NOMO-1 treated with DMSO at 0.1 percent for 48 hours (cell line): ENCODE measurements at regions not wholly inside any gene's neighbourhood (a gene's known extent, or its start where the extent isn't known, plus 50 kb on each side); places are given as distances from the start of the nearest gene placed in this dataset.

Experiments
- DNase-seq: peaks from one replicate; lab custom pipeline; 2025; ENCODE audit not compliant: unreplicated experiment; lab: John Stamatoyannopoulos, UW

DNA sequence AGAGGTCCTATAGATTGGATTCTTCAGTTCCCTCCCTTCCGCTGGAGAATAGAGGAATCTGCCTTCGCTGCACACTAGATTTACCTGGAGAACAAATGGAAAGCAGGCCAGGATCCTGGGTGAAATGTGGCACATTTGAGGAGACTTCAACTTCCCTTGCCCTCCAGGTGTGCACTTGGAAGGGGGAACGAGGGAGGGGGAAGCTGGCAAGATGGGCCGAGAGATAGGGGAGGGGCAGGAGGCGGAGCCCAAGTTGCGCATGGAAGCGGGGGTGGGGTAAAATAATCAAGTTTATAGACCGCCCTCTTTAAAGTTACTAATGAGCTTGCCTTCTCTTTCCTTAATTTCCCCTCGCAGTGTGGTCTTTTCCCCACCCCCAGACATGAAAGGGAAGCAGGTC is 155.7 kb upstream of the CAMK1G start:
- no peak for DNase-seq

DNA sequence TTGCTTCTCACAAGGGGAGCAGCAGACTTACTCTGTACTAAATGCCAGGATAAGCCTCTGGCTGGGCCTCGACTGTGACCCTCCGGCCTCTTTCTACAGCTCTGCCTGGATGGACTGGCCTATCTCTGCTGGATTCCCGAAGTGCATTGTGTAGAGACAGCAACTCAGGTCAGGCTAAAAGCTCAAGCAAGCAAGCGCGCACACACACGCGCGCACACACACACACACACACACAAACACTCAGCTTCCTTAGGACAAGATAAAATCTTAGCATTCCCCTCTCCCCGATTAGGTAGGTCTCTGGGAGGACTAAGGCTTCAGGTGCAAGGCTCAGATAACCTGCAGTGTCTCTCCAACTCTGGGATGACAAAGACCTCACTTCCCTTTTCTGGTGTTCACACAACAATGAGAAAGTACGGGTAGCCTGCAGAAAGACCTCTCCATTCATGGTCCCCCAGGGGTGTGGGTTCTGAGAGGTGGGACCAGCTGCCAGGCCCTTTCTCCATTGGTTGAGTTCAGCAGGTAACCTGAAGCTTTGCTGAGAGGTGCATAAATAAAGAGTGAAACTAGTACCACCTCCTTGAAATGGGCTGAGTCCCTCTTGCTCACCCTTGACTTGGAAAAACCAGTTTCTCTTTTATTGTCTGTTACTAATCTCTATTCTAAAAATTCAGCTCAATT is 155.1 kb upstream of the CAMK1G start:
- peak; percentile 1 for DNase-seq

DNA sequence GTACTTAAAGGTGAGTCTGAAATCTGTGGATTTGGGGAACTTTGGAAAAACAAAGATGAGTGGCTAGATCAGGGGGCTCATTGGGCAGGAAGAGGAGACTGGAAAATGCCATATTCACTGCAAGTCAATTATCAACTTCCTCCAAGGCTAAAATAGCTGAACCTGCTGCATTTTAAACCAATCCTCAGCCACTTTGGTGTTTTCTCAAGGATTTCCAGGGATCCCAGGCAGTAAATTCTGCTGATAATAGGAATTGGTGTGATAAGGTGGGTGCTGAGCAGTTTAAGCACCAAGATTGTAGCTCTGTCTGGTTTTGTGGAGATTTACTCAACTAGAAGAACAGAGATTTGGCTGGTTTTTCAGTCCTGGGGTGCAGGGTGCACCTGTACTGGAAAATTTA is 153.9 kb upstream of the CAMK1G start:
- DNase-seq = no peak

- DNase-seq = no peak
Observed at GRCh38 chr1:209430107-209430506, 153.4 kb upstream of the CAMK1G start.

DNA sequence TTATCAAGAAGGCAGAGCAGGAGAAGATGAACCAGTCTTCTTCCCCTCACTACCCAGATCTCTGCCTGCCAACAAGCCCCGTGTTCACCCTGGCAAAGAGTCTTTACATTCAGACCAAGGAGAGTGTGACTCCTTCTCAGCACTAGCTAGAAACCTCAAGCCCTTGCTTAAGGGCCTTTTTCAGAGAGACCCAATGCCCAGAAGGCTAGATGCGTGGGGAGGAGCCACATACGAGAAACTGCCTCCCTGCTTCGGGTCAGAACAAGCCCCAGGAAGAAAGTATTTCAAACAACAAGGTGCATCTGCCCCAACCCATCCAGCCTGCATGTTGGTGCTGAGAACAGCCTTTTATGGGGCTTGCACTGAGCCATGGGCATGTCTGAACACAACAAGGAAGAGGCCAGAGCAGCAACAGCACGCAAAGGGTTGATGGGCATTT is 152.7 kb upstream of the CAMK1G start:
- DNase-seq = no peak

DNA sequence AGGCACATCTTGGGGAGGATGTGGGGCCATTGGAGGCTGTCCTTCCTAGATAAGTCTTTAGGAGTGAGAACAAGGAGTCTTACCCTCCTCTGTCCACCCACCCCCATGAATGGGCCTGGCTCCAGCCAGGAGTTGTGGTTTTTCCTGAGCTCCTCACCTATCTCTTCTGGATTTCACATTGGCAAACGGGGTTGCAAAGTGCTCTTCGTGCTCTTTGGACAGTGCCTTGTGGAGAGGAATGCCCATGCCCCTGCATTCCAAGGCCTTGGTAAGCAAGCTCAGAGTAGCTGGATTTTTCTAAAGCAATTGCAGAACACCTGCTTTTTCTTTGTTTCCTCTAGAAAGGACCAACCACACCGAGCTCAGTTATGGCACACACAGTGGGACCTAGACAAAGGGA is 152.1 kb upstream of the CAMK1G start:
- no peak for DNase-seq

DNA sequence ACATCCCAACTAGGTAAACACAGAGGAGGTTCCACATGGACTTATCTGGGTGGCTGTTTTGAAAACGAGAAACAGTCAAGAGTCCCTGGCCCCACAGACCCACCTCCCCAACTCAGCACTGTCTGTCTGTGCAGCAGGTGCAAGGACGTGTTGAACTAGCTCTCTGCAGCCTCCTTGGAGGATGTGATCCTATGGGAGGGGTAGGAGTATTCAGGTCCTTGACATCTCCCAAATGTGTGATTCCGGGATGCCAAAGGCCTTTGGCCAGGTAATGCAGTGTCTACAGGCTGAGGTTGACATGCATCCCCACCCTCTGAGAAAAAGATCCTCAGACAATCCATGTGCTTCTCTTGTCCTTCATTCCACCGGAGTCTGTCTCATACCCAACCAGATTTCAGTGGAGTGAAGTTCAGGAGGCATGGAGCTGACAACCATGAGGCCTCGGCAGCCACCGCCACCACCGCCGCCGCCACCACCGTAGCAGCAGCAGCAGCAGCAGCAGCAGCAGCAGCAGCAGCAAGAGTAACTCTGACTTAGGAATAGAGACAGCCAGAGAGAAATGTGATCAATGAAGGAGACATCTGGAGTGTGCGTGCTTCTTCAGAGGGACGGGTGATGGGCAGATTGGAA is 151.6 kb upstream of the CAMK1G start:
- no peak for DNase-seq

DNA sequence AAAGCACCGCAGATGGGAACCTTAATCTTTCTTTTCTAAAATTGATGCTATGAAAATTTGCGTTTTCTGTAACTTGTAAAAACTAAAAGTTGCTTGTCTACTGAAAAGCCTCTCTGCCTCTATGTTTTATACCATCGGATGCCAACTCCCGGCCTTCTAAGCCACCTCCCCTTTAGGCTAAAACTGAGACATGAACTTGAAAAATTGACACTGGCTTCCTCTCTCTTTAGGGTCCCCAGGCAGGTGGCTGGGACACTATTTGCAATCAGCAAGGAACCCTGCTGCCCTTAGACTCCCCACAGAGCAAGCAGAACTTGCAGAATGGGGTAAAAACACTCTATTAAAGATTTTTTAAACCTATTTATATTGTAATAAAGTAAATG is 151.1 kb upstream of the CAMK1G start:
- DNase-seq = no peak

GRCh38 chr1:209433649-209434031 is 149.9 kb upstream of the CAMK1G start:
- no peak for DNase-seq

GRCh38 chr1:209434066-209434465 is 149.4 kb upstream of the CAMK1G start:
- DNase-seq = no peak

- DNase-seq = no peak
Observed at GRCh38 chr1:209434631-209435217, 148.8 kb upstream of the CAMK1G start.

DNA sequence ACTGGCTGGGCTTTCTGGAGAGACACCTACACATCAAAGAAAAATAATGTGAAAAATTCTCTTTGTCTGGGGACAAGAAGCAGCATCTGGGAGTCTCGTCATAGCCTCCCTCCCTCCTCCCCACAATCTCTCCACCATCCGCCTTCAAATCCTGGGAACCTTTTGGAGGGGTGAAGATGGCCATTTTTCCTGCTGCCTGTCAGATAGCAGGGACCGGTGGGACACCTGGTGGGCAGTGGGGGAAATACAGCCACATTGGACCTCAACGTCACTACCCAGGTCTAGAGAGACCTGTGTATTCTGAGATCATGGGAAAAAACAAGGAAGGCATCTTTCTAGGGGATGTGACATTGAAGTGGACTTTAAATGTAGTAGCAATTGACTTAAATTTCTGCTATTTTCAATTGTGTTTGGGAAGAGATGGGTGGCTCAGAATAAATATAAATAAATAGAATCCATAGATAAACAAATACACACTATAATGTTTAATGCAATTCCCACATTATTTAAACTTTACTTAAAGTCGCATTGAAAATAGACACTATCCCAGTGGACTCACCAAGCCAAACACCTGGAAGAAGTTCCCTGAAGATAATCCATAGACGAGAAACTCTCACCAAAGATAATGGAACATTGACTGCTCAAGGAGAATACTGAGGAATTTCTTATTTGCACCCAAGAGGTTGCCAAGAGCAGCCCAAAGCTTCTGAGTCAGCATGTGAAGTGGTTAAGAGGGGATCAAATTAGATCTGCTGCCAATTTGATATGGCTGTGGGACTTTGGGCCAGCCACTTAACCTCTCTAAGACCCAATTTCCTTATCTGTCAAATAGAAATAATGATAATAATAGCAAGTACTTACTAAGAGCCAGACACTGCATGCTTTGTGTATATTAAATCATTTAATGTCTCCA is 147.6 kb upstream of the CAMK1G start:
- peak; percentile 23 for DNase-seq

GRCh38 chr1:209439828-209440227 is 143.7 kb upstream of the CAMK1G start:
- DNase-seq = no peak

GRCh38 chr1:209443361-209443931 is 140.1 kb upstream of the CAMK1G start:
- DNase-seq = no peak

DNA sequence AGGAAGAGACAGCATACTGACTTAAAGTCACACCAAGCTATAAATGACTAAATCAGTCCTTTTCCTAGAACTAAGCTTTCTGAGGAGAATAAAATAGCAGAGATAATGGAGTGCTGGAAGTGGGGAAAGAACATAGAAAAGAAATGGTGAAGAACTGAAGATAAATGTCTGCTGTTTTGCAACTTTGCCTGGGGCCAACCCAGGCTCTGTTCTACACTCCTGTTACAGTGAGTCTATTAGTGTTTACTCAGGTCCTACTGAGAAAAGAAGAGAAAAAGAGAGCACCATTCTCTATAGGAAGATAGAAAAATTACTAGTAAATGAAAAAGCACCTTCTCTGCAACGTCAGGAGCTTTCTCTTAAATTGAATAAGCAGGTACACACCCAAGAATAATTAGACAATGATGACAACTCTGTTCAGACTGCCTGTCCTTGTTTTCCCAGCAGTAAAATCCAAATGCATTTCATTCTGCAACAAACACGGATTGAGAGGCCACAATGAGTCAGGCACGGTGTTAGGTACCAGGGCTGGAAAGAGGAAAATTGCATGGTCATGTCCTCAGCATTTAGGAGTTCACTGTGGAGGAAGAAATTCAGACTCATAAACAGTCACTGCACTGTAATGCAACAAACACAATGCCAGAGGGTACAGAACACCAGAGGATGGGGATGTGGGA is 139.4 kb upstream of the CAMK1G start:
- no peak for DNase-seq

DNA sequence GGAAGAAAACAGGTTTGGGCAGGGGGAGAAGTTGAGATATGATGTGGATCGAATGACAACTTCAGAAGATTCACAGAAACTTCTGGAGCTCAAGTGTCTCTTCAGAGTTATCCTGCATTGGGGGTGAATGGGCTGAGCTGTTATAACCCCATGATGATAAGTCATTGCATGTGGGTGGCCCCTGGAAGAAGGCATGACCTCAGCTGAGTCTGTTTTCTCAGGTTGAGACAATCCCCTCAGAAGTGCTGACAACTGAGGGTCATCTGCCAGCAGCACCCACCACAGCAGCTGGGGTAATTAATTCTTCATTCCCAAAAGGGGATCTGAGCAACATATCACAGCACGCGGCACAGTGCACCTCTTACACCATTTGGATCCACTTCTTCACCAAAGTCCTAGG is 138.6 kb upstream of the CAMK1G start:
- no peak for DNase-seq

DNA sequence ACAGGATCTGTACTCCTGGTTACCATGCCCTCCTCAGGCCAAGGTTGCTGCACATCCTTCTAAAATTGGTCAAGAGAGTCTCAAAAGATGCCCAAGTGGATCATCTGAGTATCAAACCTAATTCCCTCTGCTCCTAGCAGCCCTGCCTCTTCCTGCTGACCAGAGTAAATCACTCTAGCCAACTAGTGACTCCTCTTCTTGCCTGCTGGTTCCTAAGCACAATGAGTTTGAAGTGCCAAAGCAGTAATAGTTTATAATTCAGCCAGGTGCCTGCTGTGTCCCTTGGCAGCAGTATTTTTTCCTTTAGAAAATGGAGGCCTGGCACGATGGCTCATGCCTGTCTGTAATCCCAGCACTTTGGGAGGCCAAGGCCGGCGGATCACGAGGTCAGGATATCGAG is 137.9 kb upstream of the CAMK1G start:
- no peak for DNase-seq

DNA sequence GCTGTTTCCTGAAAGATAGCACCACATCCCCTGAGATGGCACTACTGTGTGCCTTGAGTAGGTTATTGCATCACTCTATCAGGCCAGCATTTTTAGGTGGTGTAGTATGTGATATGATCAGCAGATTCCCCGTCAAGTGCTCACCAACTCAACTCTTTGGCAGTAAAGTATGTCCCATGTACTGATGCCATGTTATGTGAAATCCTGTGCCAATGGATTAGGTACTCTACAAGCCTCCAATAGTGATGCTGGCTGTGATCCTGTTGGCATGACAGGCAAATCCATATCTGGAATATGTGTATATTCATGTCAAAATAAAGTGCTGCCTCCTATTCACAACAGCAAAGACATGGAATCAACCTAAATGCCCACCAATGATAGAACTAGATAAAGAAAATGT is 137.2 kb upstream of the CAMK1G start:
- DNase-seq = no peak

GRCh38 chr1:209454340-209454994 is 129.0 kb upstream of the CAMK1G start:
- DNase-seq = no peak

- DNase-seq = no peak
Observed at GRCh38 chr1:209455145-209455544, 128.4 kb upstream of the CAMK1G start.
